ENCODE measurements at regions not wholly inside any gene's neighbourhood (a gene's known extent, or its start where the extent isn't known, plus 50 kb on each side); places are given as distances from the start of the nearest gene placed in this dataset.

DNA sequence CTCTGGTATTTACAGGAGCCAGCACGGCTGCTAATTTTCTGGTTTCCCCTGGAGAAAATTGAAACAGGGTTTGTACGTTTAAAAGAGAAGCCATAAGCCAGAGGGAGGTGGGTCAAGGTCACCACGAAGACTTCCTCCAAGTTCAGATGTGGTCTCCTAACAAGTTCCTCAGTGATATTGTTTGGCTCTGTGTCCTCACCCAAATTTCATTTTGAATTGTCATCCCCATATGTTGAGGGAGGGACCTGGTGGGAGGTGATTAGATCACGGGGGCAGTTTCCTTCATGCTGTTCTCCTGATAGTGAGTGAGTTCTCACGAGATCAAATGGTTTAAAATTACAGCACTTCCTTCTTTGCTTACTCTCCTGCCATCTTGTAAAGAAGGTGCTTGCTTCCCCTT lies 295.4 kb upstream of the DAB1 start:
- H3K9me3 ChIP-seq (ENCODE audit: control insufficient read depth in 1 of 2, insufficient read depth in 1 of 2, low read depth in 1 of 2, low read length in 2 of 2) = no peaks in the 10 kb centered on the region; a peak in 1 of 4 replicates
- no peak overlapping the region for H3K9ac ChIP-seq (ENCODE audit: low read length)
- DNase-seq (ENCODE audit: low read depth, low spot score) = no peak
- RAD21 ChIA-PET (ENCODE audit: low non-redundant PET in 1 of 2, low total read pairs in 2 of 2, uncharacterized antibody in 2 of 2, unreplicated experiment in 2 of 2) = no interaction called here
- intact Hi-C loops (cut with micrococcal nuclease) = no loop called here
- no peak for ATAC-seq
- no peak overlapping the region for H3K27ac ChIP-seq (ENCODE audit: low read depth, low read length)
- no peaks in the 10 kb centered on the region for H3K9me2 ChIP-seq (ENCODE audit: insufficient read depth)
- TF ChIP-seq, protein P1, sequence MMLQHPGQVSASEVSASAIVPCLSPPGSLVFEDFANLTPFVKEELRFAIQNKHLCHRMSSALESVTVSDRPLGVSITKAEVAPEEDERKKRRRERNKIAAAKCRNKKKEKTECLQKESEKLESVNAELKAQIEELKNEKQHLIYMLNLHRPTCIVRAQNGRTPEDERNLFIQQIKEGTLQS (IDR thresholded peaks at IDR 0.05) = no peak
- no peak for TF ChIP-seq JUND (IDR thresholded peaks at IDR 0.05)
- TF ChIP-seq YY1 (IDR thresholded peaks at IDR 0.05; ENCODE audit: extremely low read depth, insufficient replicate concordance, low read depth, low read length) = no peak
- TF ChIP-seq EZH2 (IDR thresholded peaks at IDR 0.05) = no peak
- no peak for TF ChIP-seq SIN3A (IDR thresholded peaks at IDR 0.05; ENCODE audit: low read depth)
- TF ChIP-seq CBX3 (IDR thresholded peaks at IDR 0.05; ENCODE audit: low read depth) = no peak
- no peak for TF ChIP-seq RAD21 (IDR thresholded peaks at IDR 0.05; ENCODE audit: low read depth)
- no peak for TF ChIP-seq POLR2AphosphoS5 (IDR thresholded peaks at IDR 0.05; ENCODE audit: low read depth, low read length)
- TF ChIP-seq SRF (IDR thresholded peaks at IDR 0.05; ENCODE audit: low read depth) = no peak
- TF ChIP-seq ELF1 (IDR thresholded peaks at IDR 0.05; ENCODE audit: borderline replicate concordance, low read depth) = no peak
- no peak for TF ChIP-seq EZH2phosphoT487 (IDR thresholded peaks at IDR 0.05; ENCODE audit: borderline replicate concordance)
- no peak for TF ChIP-seq ZNF274 (IDR thresholded peaks at IDR 0.05; ENCODE audit: low read depth, low read length)
- TF ChIP-seq FOSL1 (IDR thresholded peaks at IDR 0.05; ENCODE audit: low read depth) = no peak
- no peak overlapping the region for H2AFZ ChIP-seq (ENCODE audit: low read depth, low read length, poor library complexity, severe bottlenecking)
- no peaks in the 10 kb centered on the region for H3K27me3 ChIP-seq (ENCODE audit: insufficient read depth, low read length)
- POLR2A ChIA-PET = no interaction called here
- no peak overlapping the region for H3K4me2 ChIP-seq (ENCODE audit: low read length)
- H3K4me1 ChIP-seq (ENCODE audit: control insufficient read depth in 1 of 2, insufficient read depth in 2 of 2, low read length in 2 of 2) = no peaks in the 10 kb centered on the region
- no TSS peak for BruUV-seq (replicated peaks)
- H3K4me3 ChIP-seq (replicated peaks in 1 of 2; ENCODE audit: low read depth in 1 of 2, low read length in 2 of 2) = no peak overlapping the region
- H4K20me1 ChIP-seq (ENCODE audit: insufficient read depth) = no peaks in the 10 kb centered on the region
- H3K79me2 ChIP-seq (ENCODE audit: insufficient read depth, low read length) = no peaks in the 10 kb centered on the region
- CTCF ChIA-PET = no interaction called here
- H3K36me3 ChIP-seq (ENCODE audit: control insufficient read depth in 1 of 2, insufficient read depth in 2 of 2, low read length in 2 of 2) = no peaks in the 10 kb centered on the region

GRCh38 chr1:57713501-57713900 lies 289.6 kb upstream of the DAB1 start:
- no TSS peak for BruUV-seq (replicated peaks)
- ChIA-PET CTCF (no interaction called here), RAD21 (ENCODE audit: low non-redundant PET in 1 of 2, low total read pairs in 2 of 2, uncharacterized antibody in 2 of 2, unreplicated experiment in 2 of 2) (no interaction called here), POLR2A (no interaction called here)
- Histone ChIP-seq H2AFZ (ENCODE audit: low read depth, low read length, poor library complexity, severe bottlenecking) (no peak overlapping the region), H3K27me3 (ENCODE audit: insufficient read depth, low read length) (no peaks in the 10 kb centered on the region), H4K20me1 (ENCODE audit: insufficient read depth) (no peaks in the 10 kb centered on the region), H3K4me3 (replicated peaks in 1 of 2; ENCODE audit: low read depth in 1 of 2, low read length in 2 of 2) (no peak overlapping the region), H3K79me2 (ENCODE audit: insufficient read depth, low read length) (no peaks in the 10 kb centered on the region), H3K4me1 (ENCODE audit: control insufficient read depth in 1 of 2, insufficient read depth in 2 of 2, low read length in 2 of 2) (no peaks in the 10 kb centered on the region), H3K9ac (ENCODE audit: low read length) (no peak overlapping the region), H3K36me3 (ENCODE audit: control insufficient read depth in 1 of 2, insufficient read depth in 2 of 2, low read length in 2 of 2) (no peaks in the 10 kb centered on the region), H3K9me2 (ENCODE audit: insufficient read depth) (no peaks in the 10 kb centered on the region), H3K9me3 (ENCODE audit: control insufficient read depth in 1 of 2, insufficient read depth in 1 of 2, low read depth in 1 of 2, low read length in 2 of 2) (no peaks in the 10 kb centered on the region; a peak in 1 of 4 replicates), H3K4me2 (ENCODE audit: low read length) (no peak overlapping the region), H3K27ac (ENCODE audit: low read depth, low read length) (no peak overlapping the region)
- DNase-seq (ENCODE audit: low read depth, low spot score) (no peak), ATAC-seq (no peak)
- TF ChIP-seq CEBPB (IDR thresholded peaks at IDR 0.05; ENCODE audit: low read depth) (no peak), JUND (IDR thresholded peaks at IDR 0.05) (no peak), POLR2A (IDR thresholded peaks at IDR 0.05; ENCODE audit: borderline replicate concordance, extremely low read depth, insufficient read depth, insufficient read length) (no peak), ZNF274 (IDR thresholded peaks at IDR 0.05; ENCODE audit: low read depth, low read length) (no peak), SP1 (IDR thresholded peaks at IDR 0.05; ENCODE audit: low read depth) (no peak)
- TF ChIP-seq, protein P2, sequence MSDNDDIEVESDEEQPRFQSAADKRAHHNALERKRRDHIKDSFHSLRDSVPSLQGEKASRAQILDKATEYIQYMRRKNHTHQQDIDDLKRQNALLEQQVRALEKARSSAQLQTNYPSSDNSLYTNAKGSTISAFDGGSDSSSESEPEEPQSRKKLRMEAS (IDR thresholded peaks at IDR 0.05) = no peak
- TF ChIP-seq, protein P3, sequence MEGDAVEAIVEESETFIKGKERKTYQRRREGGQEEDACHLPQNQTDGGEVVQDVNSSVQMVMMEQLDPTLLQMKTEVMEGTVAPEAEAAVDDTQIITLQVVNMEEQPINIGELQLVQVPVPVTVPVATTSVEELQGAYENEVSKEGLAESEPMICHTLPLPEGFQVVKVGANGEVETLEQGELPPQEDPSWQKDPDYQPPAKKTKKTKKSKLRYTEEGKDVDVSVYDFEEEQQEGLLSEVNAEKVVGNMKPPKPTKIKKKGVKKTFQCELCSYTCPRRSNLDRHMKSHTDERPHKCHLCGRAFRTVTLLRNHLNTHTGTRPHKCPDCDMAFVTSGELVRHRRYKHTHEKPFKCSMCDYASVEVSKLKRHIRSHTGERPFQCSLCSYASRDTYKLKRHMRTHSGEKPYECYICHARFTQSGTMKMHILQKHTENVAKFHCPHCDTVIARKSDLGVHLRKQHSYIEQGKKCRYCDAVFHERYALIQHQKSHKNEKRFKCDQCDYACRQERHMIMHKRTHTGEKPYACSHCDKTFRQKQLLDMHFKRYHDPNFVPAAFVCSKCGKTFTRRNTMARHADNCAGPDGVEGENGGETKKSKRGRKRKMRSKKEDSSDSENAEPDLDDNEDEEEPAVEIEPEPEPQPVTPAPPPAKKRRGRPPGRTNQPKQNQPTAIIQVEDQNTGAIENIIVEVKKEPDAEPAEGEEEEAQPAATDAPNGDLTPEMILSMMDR (IDR thresholded peaks at IDR 0.05 in 2 of 3, conservative IDR thresholded peaks at IDR 0.05 in 1 of 3; ENCODE audit: borderline replicate concordance in 1 of 3, insufficient read depth in 1 of 3, low read depth in 2 of 3, low read length in 2 of 3) = no peak
- intact Hi-C loops (cut with micrococcal nuclease) = no loop called here
